Vagina (tissue), 2 donors: ENCODE measurements at regions not wholly inside any gene's neighbourhood (a gene's known extent, or its start where the extent isn't known, plus 50 kb on each side); places are given as distances from the start of the nearest gene placed in this dataset.

Experiments
- CTCF ChIP-seq, 3 experiments: fragments of 450-650 bp in 2 of 3; fragments of 200-600 bp in 1 of 3; sonication (generic) in 1 of 3; IDR thresholded peaks; one replicate each; pipeline ENCODE4 v1.5.1; 2017 to 2019; ENCODE audit warnings: antibody characterized with exemption in 3 of 3, mild to moderate bottlenecking in 2 of 3, moderate library complexity in 2 of 3
- POLR2A ChIP-seq, 2 donors: fragments of 450-650 bp; IDR thresholded peaks; one replicate each; pipeline ENCODE4 v1.6.1; 2017; ENCODE audit warnings: antibody characterized with exemption in 2 of 2, mild to moderate bottlenecking in 2 of 2, moderate library complexity in 2 of 2
- POLR2AphosphoS5 ChIP-seq, 2 donors: sonication (generic); formaldehyde crosslinking; IDR thresholded peaks; one replicate each; pipeline ENCODE4 v1.9.0; 2017; ENCODE audit warnings: antibody characterized with exemption in 2 of 2, mild to moderate bottlenecking in 2 of 2, low read depth in 1 of 2; ENCODE audit not compliant: insufficient read depth in 1 of 2

- no peak for TF ChIP-seq CTCF (IDR thresholded peaks at IDR 0.05)
- no peak for TF ChIP-seq POLR2A (IDR thresholded peaks at IDR 0.05)
- TF ChIP-seq POLR2AphosphoS5 (IDR thresholded peaks at IDR 0.05; ENCODE audit: insufficient read depth in 1 of 2, low read depth in 1 of 2): no peak
Observed at GRCh38 chr12:83190631-83191390, 504.1 kb downstream of the TMTC2 start.
